Stomach (tissue), 8 donors: ENCODE measurements at regions not wholly inside any gene's neighbourhood (a gene's known extent, or its start where the extent isn't known, plus 50 kb on each side); places are given as distances from the start of the nearest gene placed in this dataset.

Source experiments
- DNase-seq, 2 donors: peaks; one replicate each; pipeline versions ENCODE4 v3.0.0 to v3.0.0-alpha.2; 2013 to 2019
- H3K27ac ChIP-seq, 5 donors: fragments of 200-600 bp in 4 of 5; sonication (generic) in 4 of 5; one replicate each; pipeline ENCODE4 v1.5.1; 2013 to 2019; ENCODE audit warnings: mild to moderate bottlenecking in 1 of 5, moderate library complexity in 1 of 5
- H3K27me3 ChIP-seq, 3 donors: fragments of 200-600 bp; sonication (generic); one replicate each; pipeline ENCODE4 v1.5.1; 2017 to 2019; ENCODE audit warnings: mixed run types in 1 of 3
- H3K36me3 ChIP-seq, 4 donors: fragments of 200-600 bp; sonication (generic); 1 replicate in 3 of 4; 2 replicates in 1 of 4; pipeline ENCODE4 v1.5.1; 2016 to 2019
- H3K4me1 ChIP-seq, 4 donors: fragments of 200-600 bp; sonication (generic); one replicate each; pipeline ENCODE4 v1.5.1; 2016 to 2019
- H3K4me3 ChIP-seq, 4 donors: fragments of 200-600 bp; sonication (generic) in 3 of 4; one replicate each; pipeline ENCODE4 v1.5.1; 2016 to 2019; ENCODE audit warnings: mild to moderate bottlenecking in 1 of 4
- H3K9me3 ChIP-seq, 4 donors: fragments of 200-600 bp; sonication (generic); one replicate each; pipeline ENCODE4 v1.5.1; 2016 to 2019
- CTCF ChIP-seq, 7 experiments: fragments of 450-650 bp in 4 of 7; fragments of 200-600 bp in 3 of 7; sonication (generic) in 3 of 7; IDR thresholded peaks; one replicate each; pipeline ENCODE4 v1.5.1; 2016 to 2019; ENCODE audit warnings: antibody characterized with exemption in 7 of 7, control low read depth in 2 of 7, mild to moderate bottlenecking in 1 of 7
- EP300 ChIP-seq: sonication (generic); formaldehyde crosslinking; IDR thresholded peaks from one replicate; pipeline ENCODE4 v1.6.1; 2017; ENCODE audit warnings: antibody characterized with exemption
- POLR2A ChIP-seq, 4 donors: fragments of 450-650 bp; IDR thresholded peaks; one replicate each; pipeline ENCODE4 v1.6.1; 2016; ENCODE audit warnings: antibody characterized with exemption in 4 of 4, control low read depth in 2 of 4, mild to moderate bottlenecking in 1 of 4, moderate library complexity in 1 of 4
- POLR2AphosphoS5 ChIP-seq, 3 donors: sonication (generic); formaldehyde crosslinking; IDR thresholded peaks; one replicate each; pipeline ENCODE4 v1.6.1; 2016; ENCODE audit warnings: antibody characterized with exemption in 3 of 3
- WGBS, 5 donors: extraction: QIAGEN DNeasy Blood & Tissue Kit in 3 of 5; methylation state at CpG; one replicate each; pipeline versions ENCODE4 v1.1.5 to v1.1.7; 2013 to 2018; 5-methylcytosine and 5-hydroxymethylcytosine counted together
- intact Hi-C: fragments of 100-400 bp; cut with DNase I; formaldehyde crosslinking; loops from one replicate; pipeline ENCODE4 v1.15.1; 2023; ENCODE audit warnings: low total_unique reads
- donor health status: healthy with polysubstance abuse.
- donor health status: Bipolar disorder and iron deficiency.
- donor health status: healthy.

- no peak overlapping the region for H3K4me3 ChIP-seq
- peaks cover 6 to 15% (median 11%) of the 10 kb centered on the region in 4 donors for H3K4me1 ChIP-seq
- intact Hi-C loops: no loop called here
- H3K9me3 ChIP-seq: no peaks in the 10 kb centered on the region
- H3K36me3 ChIP-seq: no peaks in the 10 kb centered on the region
- 26 to 60% (median 54%) methylated on average over 6 to 9 of the region's 9 CpGs for WGBS, 5 donors
- DNase-seq: no peak
- TF ChIP-seq POLR2AphosphoS5 (IDR thresholded peaks at IDR 0.05): no peak
- no peak for TF ChIP-seq EP300
- no peak for TF ChIP-seq POLR2A (IDR thresholded peaks at IDR 0.05)
- TF ChIP-seq CTCF (IDR thresholded peaks at IDR 0.05): no peak
- peaks cover 5 to 92% (median 37%) of the 10 kb centered on the region in 3 donors for H3K27me3 ChIP-seq
- H3K27ac ChIP-seq: no peak overlapping the region
Observed at GRCh38 chr1:18561967-18562366, 68.7 kb upstream of the PAX7 start.

- WGBS, 5 donors: 41 to 88% (median 46%) methylated on average over 1 to 3 of the region's 3 CpGs
- Histone ChIP-seq H3K27me3 (peaks cover 0 to 72% (median 20%) of the 10 kb centered on the region in 3 donors), H3K4me1 (peaks cover 0 to 5% (median 1%) of the 10 kb centered on the region in 4 donors), H3K9me3 (peaks cover 0 to 10% (median 3%) of the 10 kb centered on the region in 4 donors), H3K27ac (no peak overlapping the region), H3K36me3 (no peaks in the 10 kb centered on the region), H3K4me3 (no peak overlapping the region)
- intact Hi-C loops: no loop called here
- no peak for TF ChIP-seq EP300
- no peak for TF ChIP-seq POLR2A (IDR thresholded peaks at IDR 0.05)
- no peak for TF ChIP-seq POLR2AphosphoS5 (IDR thresholded peaks at IDR 0.05)
- TF ChIP-seq CTCF (IDR thresholded peaks at IDR 0.05): no peak
- DNase-seq: peak in 1 of 2 donors; percentile 46
Observed at GRCh38 chr1:18564676-18565075, 66.0 kb upstream of the PAX7 start.

GRCh38 chr1:18565321-18565720, 65.3 kb upstream of the PAX7 start:
- no peak for TF ChIP-seq CTCF (IDR thresholded peaks at IDR 0.05)
- TF ChIP-seq POLR2AphosphoS5 (IDR thresholded peaks at IDR 0.05): no peak
- no peak for TF ChIP-seq POLR2A (IDR thresholded peaks at IDR 0.05)
- no peak for TF ChIP-seq EP300
- peaks cover 0 to 8% (median 3%) of the 10 kb centered on the region in 4 donors for H3K4me1 ChIP-seq
- H3K27me3 ChIP-seq: peaks cover 0 to 72% (median 14%) of the 10 kb centered on the region in 3 donors
- H3K4me3 ChIP-seq: no peak overlapping the region
- intact Hi-C loops: no loop called here
- no peak for DNase-seq
- H3K9me3 ChIP-seq: peaks cover 0 to 10% (median 3%) of the 10 kb centered on the region in 4 donors
- H3K27ac ChIP-seq: no peak overlapping the region
- WGBS, 5 donors: 66 to 80% (median 71%) methylated on average over 2 of the region's 2 CpGs
- no peaks in the 10 kb centered on the region for H3K36me3 ChIP-seq

- WGBS, 5 donors: 89 to 97% (median 95%) methylated on average over 2 of the region's 2 CpGs
- H3K27ac ChIP-seq: no peak overlapping the region
- intact Hi-C loops: no loop called here
- H3K4me3 ChIP-seq: no peak overlapping the region
- H3K9me3 ChIP-seq: peaks cover 0 to 10% (median 3%) of the 10 kb centered on the region in 4 donors
- no peak for DNase-seq
- peaks cover 0 to 65% (median 5%) of the 10 kb centered on the region in 3 donors for H3K27me3 ChIP-seq
- TF ChIP-seq POLR2A (IDR thresholded peaks at IDR 0.05): no peak
- TF ChIP-seq POLR2AphosphoS5 (IDR thresholded peaks at IDR 0.05): no peak
- TF ChIP-seq EP300: no peak
- no peak for TF ChIP-seq CTCF (IDR thresholded peaks at IDR 0.05)
- H3K4me1 ChIP-seq: peaks cover 0 to 8% (median 3%) of the 10 kb centered on the region in 4 donors
- no peaks in the 10 kb centered on the region for H3K36me3 ChIP-seq
Observed at GRCh38 chr1:18568489-18568888, 62.2 kb upstream of the PAX7 start.
